Endothelial cell of umbilical vein (primary cell): ENCODE measurements at regions not wholly inside any gene's neighbourhood (a gene's known extent, or its start where the extent isn't known, plus 50 kb on each side); places are given as distances from the start of the nearest gene placed in this dataset.

Source experiments
- BruUV-seq: library from RNA; stranded (reverse); fragments of 400-500 nt; replicated peaks from 2 replicates; lab custom pipeline; 2021; lab: Mats Ljungman, UMichigan
- CTCF ChIA-PET: fragments of 300-600, 350-600 bp; sonication (Branson Sonifier 250); formaldehyde crosslinking; loops from one replicate; lab custom pipeline; 2021; ENCODE audit warnings: antibody characterized with exemption, inconsistent platforms; lab: Charles Lee
- POLR2A ChIA-PET: fragments of 300-600, 350-600 bp; sonication (Branson Sonifier 250); formaldehyde crosslinking; loops from one replicate; lab custom pipeline; 2021; ENCODE audit warnings: antibody characterized with exemption, inconsistent platforms; lab: Charles Lee
- DNase-seq: peaks from one replicate; pipeline ENCODE4 v3.0.0-alpha.2; 2011; ENCODE audit warnings: low read depth, low spot score
- FAIRE-seq: peaks from 2 replicates; lab custom pipeline; 2011; peaks lifted over from hg19 to GRCh38; lab: Jason Lieb, UNC
- H2AFZ ChIP-seq: 2 replicates; pipeline ENCODE4 v1.6.0; 2012; ENCODE audit warnings: low read depth, low read length, control low read depth, inconsistent platforms
- H3K27ac ChIP-seq: 2 replicates; pipeline ENCODE4 v1.5.1; 2011; ENCODE audit warnings: low read depth, mild to moderate bottlenecking, control low read depth, low read length, moderate library complexity; ENCODE audit not compliant: insufficient read depth
- H3K27me3 ChIP-seq, 2 experiments: 2 replicates each; pipeline versions ENCODE4 v1.6.0 to v1.6.1; 2011; ENCODE audit warnings: low read length in 2 of 2, mixed read lengths in 1 of 2; ENCODE audit not compliant: control insufficient read depth in 2 of 2, insufficient read depth in 2 of 2
- H3K36me3 ChIP-seq, 2 experiments: 2 replicates in 1 of 2; 3 replicates in 1 of 2; pipeline ENCODE4 v1.5.1; 2011; ENCODE audit warnings: low read length in 2 of 2, mild to moderate bottlenecking in 1 of 2, moderate library complexity in 1 of 2; ENCODE audit not compliant: control insufficient read depth in 2 of 2, insufficient read depth in 2 of 2; ENCODE audit errors: extremely low read depth in 1 of 2
- H3K4me1 ChIP-seq: 3 replicates; pipeline ENCODE4 v1.5.1; 2011; ENCODE audit warnings: mild to moderate bottlenecking, low read length; ENCODE audit not compliant: control insufficient read depth, insufficient read depth; ENCODE audit errors: extremely low read depth
- H3K4me2 ChIP-seq: 2 replicates; pipeline ENCODE4 v1.6.1; 2011; ENCODE audit warnings: low read length, control low read depth, mixed read lengths; ENCODE audit not compliant: insufficient read depth
- H3K4me3 ChIP-seq, 3 experiments: fragments of 200-600 bp in 1 of 3; sonication (generic), shearing (Covaris generic) in 1 of 3; replicated peaks in 1 of 3; 2 replicates each; pipeline ENCODE4 v1.5.1; 2011 to 2016; ENCODE audit warnings: control low read depth in 3 of 3, low read length in 3 of 3, mild to moderate bottlenecking in 2 of 3, inconsistent platforms in 1 of 3, low read depth in 1 of 3, moderate library complexity in 1 of 3; ENCODE audit not compliant: insufficient read depth in 1 of 3
- H3K79me2 ChIP-seq: 2 replicates; pipeline ENCODE4 v1.6.0; 2012; ENCODE audit warnings: low read length, inconsistent platforms; ENCODE audit not compliant: control insufficient read depth, insufficient read depth
- H3K9ac ChIP-seq: replicated peaks from 2 replicates; pipeline ENCODE3; 2011; ENCODE audit warnings: low read length, control low read depth; ENCODE audit not compliant: insufficient read depth; ENCODE audit errors: extremely low read depth
- H3K9me1 ChIP-seq: replicated peaks from 3 replicates; pipeline ENCODE4 v1.6.0; 2011; ENCODE audit warnings: mild to moderate bottlenecking, low read length; ENCODE audit not compliant: control insufficient read depth, insufficient read depth; ENCODE audit errors: extremely low read depth
- H3K9me3 ChIP-seq: replicated peaks from 2 replicates; pipeline ENCODE4 v1.5.1; 2012; ENCODE audit warnings: low read length, inconsistent platforms; ENCODE audit not compliant: control insufficient read depth, insufficient read depth
- H4K20me1 ChIP-seq: replicated peaks from 2 replicates; pipeline ENCODE3; 2011; ENCODE audit warnings: mild to moderate bottlenecking, low read length; ENCODE audit not compliant: control insufficient read depth, insufficient read depth; ENCODE audit errors: extremely low read depth
- CTCF ChIP-seq, 2 donors: IDR thresholded peaks; 1 replicate in 1 of 2; 2 replicates in 1 of 2; pipeline ENCODE4 v1.5.1; 2011; ENCODE audit warnings: low read length in 2 of 2, mild to moderate bottlenecking in 2 of 2, moderate library complexity in 2 of 2, control low read depth in 1 of 2, inconsistent platforms in 1 of 2, low read depth in 1 of 2; ENCODE audit not compliant: insufficient read depth in 1 of 2; ENCODE audit errors: extremely low read depth in 1 of 2
- EZH2 ChIP-seq: IDR thresholded peaks from 2 replicates; pipeline ENCODE4 v1.6.1; 2012; ENCODE audit warnings: borderline replicate concordance, low read depth, mild to moderate bottlenecking, moderate library complexity, low read length, inconsistent platforms; ENCODE audit not compliant: severe bottlenecking
- FOS ChIP-seq: IDR thresholded peaks from 2 replicates; pipeline ENCODE4 v1.6.1; 2011; ENCODE audit warnings: mild to moderate bottlenecking, low read length, moderate library complexity, borderline replicate concordance; ENCODE audit not compliant: insufficient read depth
- GATA2 ChIP-seq: IDR thresholded peaks from 2 replicates; pipeline ENCODE4 v1.7.0; 2011; ENCODE audit warnings: low read depth, mild to moderate bottlenecking, moderate library complexity, mixed read lengths, low read length; ENCODE audit not compliant: insufficient read length, insufficient read depth
- JUN ChIP-seq: IDR thresholded peaks from 2 replicates; pipeline ENCODE4 v1.6.1; 2011; ENCODE audit warnings: borderline replicate concordance, low read depth; ENCODE audit not compliant: insufficient read length, insufficient read depth
- MAX ChIP-seq: IDR thresholded peaks from 2 replicates; pipeline ENCODE4 v1.6.1; 2011; ENCODE audit not compliant: insufficient read depth, insufficient read length
- MYC ChIP-seq: IDR thresholded peaks from one replicate; pipeline ENCODE4 v1.6.1; 2011; ENCODE audit warnings: mild to moderate bottlenecking, low read depth, low read length
- POLR2A ChIP-seq: IDR thresholded peaks from 2 replicates; pipeline ENCODE4 v1.6.1; 2012; ENCODE audit warnings: low read depth, mild to moderate bottlenecking, control low read depth, low read length
- POLR2AphosphoS5 ChIP-seq: IDR thresholded peaks from 2 replicates; pipeline ENCODE4 v1.6.1; 2012; ENCODE audit warnings: low read depth, mild to moderate bottlenecking, control low read depth, low read length, moderate library complexity; ENCODE audit not compliant: insufficient read depth
- dilution Hi-C: fragments of 300-500 bp; cut with MboI; formaldehyde crosslinking; loops from one replicate; pipeline ENCODE4 v1.15.0; 2019; ENCODE audit warnings: low sequenced_read_pairs; ENCODE audit not compliant: extremely low pct_ligation_motif_present
- intact Hi-C: fragments of 100-400 bp; cut with micrococcal nuclease; formaldehyde crosslinking; loops from one replicate; pipeline ENCODE4 v1.10.0; 2022

GRCh38 chr11:105377870-105378269 lies 232.0 kb upstream of the GRIA4 start:
- H2AFZ ChIP-seq: no peak overlapping the region
- no peaks in the 10 kb centered on the region for H3K36me3 ChIP-seq
- no peaks in the 10 kb centered on the region for H3K79me2 ChIP-seq
- dilution Hi-C loops: no loop called here
- DNase-seq: no peak
- H3K4me3 ChIP-seq: no peak overlapping the region
- H3K4me2 ChIP-seq: no peak overlapping the region
- no peaks in the 10 kb centered on the region for H3K9me3 ChIP-seq
- CTCF ChIA-PET: no interaction called here
- H3K9me1 ChIP-seq: peaks cover 2% of the 10 kb centered on the region
- H3K4me1 ChIP-seq: no peaks in the 10 kb centered on the region
- TF ChIP-seq POLR2A (no peak), POLR2AphosphoS5 (no peak), FOS (no peak), CTCF (IDR thresholded peaks at IDR 0.05; ENCODE audit: extremely low read depth in 1 of 2, insufficient read depth in 1 of 2, low read depth in 1 of 2, low read length in 2 of 2) (no peak), GATA2 (no peak), JUN (no peak)
- no peaks in the 10 kb centered on the region for H4K20me1 ChIP-seq
- no peak for FAIRE-seq
- no peak overlapping the region for H3K9ac ChIP-seq
- H3K27ac ChIP-seq: no peak overlapping the region
- BruUV-seq: no TSS peak
- intact Hi-C loops: no loop called here
- H3K27me3 ChIP-seq: no peaks in the 10 kb centered on the region
- POLR2A ChIA-PET: no interaction called here

- CTCF ChIA-PET: interaction anchor here (1.2 kb wide), 1 partner anchor 11 kb away, joined by 3 read pairs; no protein-coding TSS in a partner anchor
- Histone ChIP-seq H4K20me1 (no peaks in the 10 kb centered on the region), H3K9me3 (no peaks in the 10 kb centered on the region), H3K79me2 (no peaks in the 10 kb centered on the region), H3K4me1 (peaks cover 2% of the 10 kb centered on the region), H3K9ac (no peak overlapping the region), H3K9me1 (no peaks in the 10 kb centered on the region), H2AFZ (peak overlapping the region; percentile 38), H3K27ac (no peak overlapping the region), H3K27me3 (no peaks in the 10 kb centered on the region), H3K4me2 (no peak overlapping the region), H3K4me3 (no peak overlapping the region), H3K36me3 (no peaks in the 10 kb centered on the region)
- peak; percentile 12 for DNase-seq
- intact Hi-C loops (no loop called here), dilution Hi-C loops (no loop called here)
- TF ChIP-seq MAX: no peak
- TF ChIP-seq FOS: no peak
- TF ChIP-seq EZH2: no peak
- no peak for TF ChIP-seq MYC
- TF ChIP-seq POLR2AphosphoS5: no peak
- TF ChIP-seq JUN: no peak
- TF ChIP-seq CTCF (IDR thresholded peaks at IDR 0.05; ENCODE audit: extremely low read depth in 1 of 2, insufficient read depth in 1 of 2, low read depth in 1 of 2, low read length in 2 of 2): no peak
- no peak for TF ChIP-seq GATA2
- no peak for TF ChIP-seq POLR2A
- FAIRE-seq: no peak
- POLR2A ChIA-PET: no interaction called here
- BruUV-seq: no TSS peak
These were observed 232.6 kb upstream of the CARD18 start for GRCh38 chr11:105372206-105372605.
